Cardiac fibroblast (primary cell): ENCODE measurements at regions not wholly inside any gene's neighbourhood (a gene's known extent, or its start where the extent isn't known, plus 50 kb on each side); places are given as distances from the start of the nearest gene placed in this dataset.

Source experiments
- DNase-seq, 2 donors: peaks; one replicate each; pipeline versions ENCODE4 v3.0.0 to v3.0.0-alpha.2; 2010; ENCODE audit warnings: low read depth in 2 of 2
- H3K4me3 ChIP-seq, 2 donors: replicated peaks in 1 of 2; 1 replicate in 1 of 2; 2 replicates in 1 of 2; pipeline ENCODE4 v1.5.1; 2011; ENCODE audit warnings: low read depth in 2 of 2, low read length in 2 of 2, mild to moderate bottlenecking in 2 of 2, moderate library complexity in 1 of 2
- TF ChIP-seq, protein P1 (sequence below): IDR thresholded peaks from one replicate; pipeline ENCODE4 v1.5.1; 2011; ENCODE audit warnings: low read depth, mild to moderate bottlenecking, low read length, inconsistent platforms

- DNase-seq: no peak
- TF ChIP-seq, protein P1, sequence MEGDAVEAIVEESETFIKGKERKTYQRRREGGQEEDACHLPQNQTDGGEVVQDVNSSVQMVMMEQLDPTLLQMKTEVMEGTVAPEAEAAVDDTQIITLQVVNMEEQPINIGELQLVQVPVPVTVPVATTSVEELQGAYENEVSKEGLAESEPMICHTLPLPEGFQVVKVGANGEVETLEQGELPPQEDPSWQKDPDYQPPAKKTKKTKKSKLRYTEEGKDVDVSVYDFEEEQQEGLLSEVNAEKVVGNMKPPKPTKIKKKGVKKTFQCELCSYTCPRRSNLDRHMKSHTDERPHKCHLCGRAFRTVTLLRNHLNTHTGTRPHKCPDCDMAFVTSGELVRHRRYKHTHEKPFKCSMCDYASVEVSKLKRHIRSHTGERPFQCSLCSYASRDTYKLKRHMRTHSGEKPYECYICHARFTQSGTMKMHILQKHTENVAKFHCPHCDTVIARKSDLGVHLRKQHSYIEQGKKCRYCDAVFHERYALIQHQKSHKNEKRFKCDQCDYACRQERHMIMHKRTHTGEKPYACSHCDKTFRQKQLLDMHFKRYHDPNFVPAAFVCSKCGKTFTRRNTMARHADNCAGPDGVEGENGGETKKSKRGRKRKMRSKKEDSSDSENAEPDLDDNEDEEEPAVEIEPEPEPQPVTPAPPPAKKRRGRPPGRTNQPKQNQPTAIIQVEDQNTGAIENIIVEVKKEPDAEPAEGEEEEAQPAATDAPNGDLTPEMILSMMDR: no peak
- H3K4me3 ChIP-seq: no peak overlapping the region
These were observed 524.0 kb downstream of the TFAP2A start for GRCh38 chr6:9890893-9891292.

- no peak for DNase-seq
- no peak overlapping the region for H3K4me3 ChIP-seq
- TF ChIP-seq, protein P1: no peak
These were observed 524.4 kb downstream of the TFAP2A start for GRCh38 chr6:9890469-9890868.

DNA sequence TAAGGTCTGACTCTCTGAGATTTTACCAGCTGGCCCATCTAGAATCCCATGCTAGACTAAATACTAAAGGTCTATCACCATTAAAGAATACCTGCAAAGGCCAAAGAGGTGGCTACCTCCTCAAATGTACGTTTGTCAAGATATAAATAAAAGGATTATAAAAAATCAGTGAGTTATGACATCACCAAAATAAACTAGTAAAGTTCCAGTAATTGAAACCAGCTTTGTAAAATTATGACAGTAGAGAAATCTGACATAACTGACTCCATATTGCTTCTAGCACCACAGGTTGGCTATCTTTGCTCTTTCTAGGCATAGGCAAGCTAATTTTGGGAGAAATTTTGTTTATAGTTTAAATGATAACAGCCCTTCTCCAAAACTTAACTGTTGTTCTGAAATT lies 536.3 kb downstream of the TFAP2A start:
- TF ChIP-seq, protein P1: no peak
- H3K4me3 ChIP-seq: no peak overlapping the region
- DNase-seq: no peak

DNA sequence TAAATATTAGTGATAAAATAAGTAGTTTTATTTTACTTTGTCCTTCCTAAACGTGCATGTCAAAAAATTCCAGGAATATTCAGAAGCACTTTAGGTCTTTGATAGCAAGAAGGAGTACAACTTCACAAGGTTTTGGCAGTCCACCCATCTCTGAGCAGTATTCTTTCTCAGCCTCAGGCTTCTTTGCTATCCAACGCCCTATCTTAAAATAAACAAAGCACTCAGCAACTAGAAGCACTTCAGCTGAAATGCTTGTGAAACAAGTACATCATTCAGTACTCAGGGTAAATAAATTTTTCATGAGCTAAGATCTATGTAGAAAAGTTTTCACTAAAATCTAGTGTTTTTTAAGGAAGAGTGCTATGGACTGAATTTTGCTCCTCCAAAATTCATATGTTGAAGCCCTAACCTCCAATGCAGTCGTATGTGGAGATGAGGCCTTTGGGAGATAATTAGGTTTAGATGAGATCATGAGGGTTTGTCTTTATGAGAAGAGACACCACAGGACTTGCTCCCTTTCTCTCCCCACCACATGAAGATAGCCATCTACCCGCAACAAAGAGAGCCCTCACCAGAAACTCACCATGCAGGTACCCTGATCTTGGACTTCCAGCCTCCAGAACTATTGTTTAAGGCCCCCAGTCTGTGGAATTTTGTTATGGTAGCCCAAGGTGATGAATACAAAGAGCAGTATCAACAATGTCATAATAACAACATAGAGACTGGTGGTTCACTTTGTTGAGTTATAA lies 539.1 kb downstream of the TFAP2A start:
- TF ChIP-seq, protein P1: no peak
- DNase-seq: no peak
- no peak overlapping the region for H3K4me3 ChIP-seq

GRCh38 chr6:9862603-9863167 lies 552.2 kb downstream of the TFAP2A start:
- DNase-seq: no peak
- H3K4me3 ChIP-seq: no peak overlapping the region
- TF ChIP-seq, protein P1: no peak

GRCh38 chr6:9851541-9852380 lies 563.1 kb downstream of the TFAP2A start:
- H3K4me3 ChIP-seq: no peak overlapping the region
- DNase-seq: peak; percentile 1 to 2
- TF ChIP-seq, protein P1: no peak
